Right atrium auricular region (tissue), 2 donors: ENCODE measurements at regions not wholly inside any gene's neighbourhood (a gene's known extent, or its start where the extent isn't known, plus 50 kb on each side); places are given as distances from the start of the nearest gene placed in this dataset.

Source experiments
- DNase-seq: peaks from one replicate; pipeline ENCODE4 v3.0.0-alpha.2; 2019; ENCODE audit warnings: low spot score
- H3K27ac ChIP-seq, 2 donors: fragments of 200-600 bp; sonication (generic); 1 replicate in 1 of 2; 2 replicates in 1 of 2; pipeline ENCODE4 v1.5.1; 2016 to 2019
- H3K27me3 ChIP-seq, 2 donors: fragments of 200-600 bp; sonication (generic); one replicate each; pipeline versions ENCODE4 v1.5.1 to v1.6.0; 2017 to 2019
- H3K36me3 ChIP-seq: fragments of 200-600 bp; sonication (generic); one replicate; pipeline ENCODE4 v1.5.1; 2016
- H3K4me1 ChIP-seq, 2 donors: fragments of 200-600 bp; sonication (generic); one replicate each; pipeline versions ENCODE4 v1.5.1 to v1.6.0; 2017 to 2019
- H3K4me3 ChIP-seq, 2 donors: fragments of 200-600 bp; sonication (generic); 1 replicate in 1 of 2; 2 replicates in 1 of 2; pipeline ENCODE4 v1.5.1; 2017 to 2019; ENCODE audit warnings: mild to moderate bottlenecking in 1 of 2, moderate library complexity in 1 of 2
- H3K9me3 ChIP-seq, 2 donors: fragments of 200-600 bp; sonication (generic); one replicate each; pipeline ENCODE4 v1.5.1; 2019
- CTCF ChIP-seq, 2 donors: fragments of 200-600 bp; sonication (generic); IDR thresholded peaks; one replicate each; pipeline ENCODE4 v1.5.1; 2019; ENCODE audit warnings: antibody characterized with exemption in 2 of 2

GRCh38 chr7:38057829-38058228 is 120.2 kb upstream of the STARD3NL start:
- TF ChIP-seq CTCF (IDR thresholded peaks at IDR 0.05), result no peak
- no peak for DNase-seq
- H3K27me3 ChIP-seq, result no peaks in the 10 kb centered on the region
- H3K4me3 ChIP-seq, result no peak overlapping the region
- H3K9me3 ChIP-seq, result no peaks in the 10 kb centered on the region
- H3K27ac ChIP-seq, result no peak overlapping the region
- no peaks in the 10 kb centered on the region for H3K36me3 ChIP-seq
- H3K4me1 ChIP-seq, result no peaks in the 10 kb centered on the region

GRCh38 chr7:38060116-38060515 is 117.9 kb upstream of the STARD3NL start:
- no peaks in the 10 kb centered on the region for H3K27me3 ChIP-seq
- no peaks in the 10 kb centered on the region for H3K36me3 ChIP-seq
- H3K4me1 ChIP-seq, result no peaks in the 10 kb centered on the region
- TF ChIP-seq CTCF (IDR thresholded peaks at IDR 0.05), result no peak
- DNase-seq, result no peak
- no peak overlapping the region for H3K27ac ChIP-seq
- H3K9me3 ChIP-seq, result no peaks in the 10 kb centered on the region
- no peak overlapping the region for H3K4me3 ChIP-seq

- no peak for DNase-seq
- no peak overlapping the region for H3K27ac ChIP-seq
- no peak overlapping the region for H3K4me3 ChIP-seq
- H3K27me3 ChIP-seq, result no peaks in the 10 kb centered on the region
- no peaks in the 10 kb centered on the region for H3K4me1 ChIP-seq
- no peaks in the 10 kb centered on the region for H3K36me3 ChIP-seq
- H3K9me3 ChIP-seq, result no peaks in the 10 kb centered on the region
- no peak for TF ChIP-seq CTCF (IDR thresholded peaks at IDR 0.05)
These were observed 117.4 kb upstream of the STARD3NL start for GRCh38 chr7:38060637-38061036.

- no peaks in the 10 kb centered on the region for H3K9me3 ChIP-seq
- no peak for TF ChIP-seq CTCF (IDR thresholded peaks at IDR 0.05)
- no peak for DNase-seq
- H3K4me1 ChIP-seq, result no peaks in the 10 kb centered on the region
- no peak overlapping the region for H3K4me3 ChIP-seq
- no peaks in the 10 kb centered on the region for H3K36me3 ChIP-seq
- H3K27me3 ChIP-seq, result no peaks in the 10 kb centered on the region
- no peak overlapping the region for H3K27ac ChIP-seq
These were observed 111.7 kb upstream of the STARD3NL start for GRCh38 chr7:38066391-38066790.

GRCh38 chr7:38068461-38068860 is 109.6 kb upstream of the STARD3NL start:
- no peak overlapping the region for H3K4me3 ChIP-seq
- H3K9me3 ChIP-seq, result no peaks in the 10 kb centered on the region
- DNase-seq, result no peak
- H3K27me3 ChIP-seq, result no peaks in the 10 kb centered on the region
- H3K27ac ChIP-seq, result no peak overlapping the region
- no peak for TF ChIP-seq CTCF (IDR thresholded peaks at IDR 0.05)
- no peaks in the 10 kb centered on the region for H3K36me3 ChIP-seq
- H3K4me1 ChIP-seq, result no peaks in the 10 kb centered on the region

- H3K36me3 ChIP-seq, result no peaks in the 10 kb centered on the region
- H3K27me3 ChIP-seq, result no peaks in the 10 kb centered on the region
- no peaks in the 10 kb centered on the region for H3K4me1 ChIP-seq
- H3K27ac ChIP-seq, result no peak overlapping the region
- no peak for TF ChIP-seq CTCF (IDR thresholded peaks at IDR 0.05)
- no peak overlapping the region for H3K4me3 ChIP-seq
- H3K9me3 ChIP-seq, result no peaks in the 10 kb centered on the region
- no peak for DNase-seq
These were observed 109.0 kb upstream of the STARD3NL start for GRCh38 chr7:38069052-38069451.
